Esophagus squamous epithelium (tissue), 5 donors: ENCODE measurements at regions not wholly inside any gene's neighbourhood (a gene's known extent, or its start where the extent isn't known, plus 50 kb on each side); places are given as distances from the start of the nearest gene placed in this dataset.

Source experiments
- DNase-seq: peaks from one replicate; lab custom pipeline; 2025; lab: John Stamatoyannopoulos, UW
- H3K27ac ChIP-seq, 4 donors: fragments of 200-600 bp; sonication (generic); one replicate each; pipeline ENCODE4 v1.5.1; 2016 to 2019; ENCODE audit warnings: mild to moderate bottlenecking in 1 of 4
- H3K27me3 ChIP-seq, 4 donors: fragments of 200-600 bp; sonication (generic); 1 replicate in 3 of 4; 2 replicates in 1 of 4; pipeline versions ENCODE4 v1.5.1 to v1.6.0; 2017 to 2021; ENCODE audit warnings: antibody characterized with exemption in 1 of 4
- H3K36me3 ChIP-seq, 3 donors: fragments of 200-600 bp; sonication (generic); one replicate each; pipeline ENCODE4 v1.5.1; 2016 to 2019
- H3K4me1 ChIP-seq, 3 donors: fragments of 200-600 bp; sonication (generic); one replicate each; pipeline ENCODE4 v1.5.1; 2017 to 2019
- H3K4me3 ChIP-seq, 4 donors: fragments of 200-600 bp; sonication (generic); 1 replicate in 3 of 4; 2 replicates in 1 of 4; pipeline ENCODE4 v1.5.1; 2016 to 2019; ENCODE audit warnings: mild to moderate bottlenecking in 2 of 4, moderate library complexity in 1 of 4
- H3K9me3 ChIP-seq, 3 donors: fragments of 200-600 bp; sonication (generic); one replicate each; pipeline ENCODE4 v1.5.1; 2016 to 2019
- POLR2A ChIP-seq, 4 donors: fragments of 450-650 bp; IDR thresholded peaks; one replicate each; pipeline ENCODE4 v1.6.1; 2017; ENCODE audit warnings: antibody characterized with exemption in 4 of 4, mild to moderate bottlenecking in 4 of 4, moderate library complexity in 3 of 4
- WGBS, 2 donors: methylation state at CpG; one replicate each; pipeline ENCODE4 v1.1.5; 2018; 5-methylcytosine and 5-hydroxymethylcytosine counted together
- intact Hi-C: fragments of 100-400 bp; cut with DNase I; formaldehyde crosslinking; loops from one replicate; pipeline ENCODE4 v1.15.0; 2022
- TF ChIP-seq, protein P1 (sequence below), 6 experiments: fragments of 450-650 bp in 4 of 6; fragments of 200-600 bp in 2 of 6; sonication (generic) in 2 of 6; IDR thresholded peaks; one replicate each; pipeline ENCODE4 v1.5.1; 2016 to 2019; ENCODE audit warnings: antibody characterized with exemption in 6 of 6, mild to moderate bottlenecking in 4 of 6, moderate library complexity in 4 of 6
- donor health status: DM: yes; HTN: yes; CAD: no.

DNA sequence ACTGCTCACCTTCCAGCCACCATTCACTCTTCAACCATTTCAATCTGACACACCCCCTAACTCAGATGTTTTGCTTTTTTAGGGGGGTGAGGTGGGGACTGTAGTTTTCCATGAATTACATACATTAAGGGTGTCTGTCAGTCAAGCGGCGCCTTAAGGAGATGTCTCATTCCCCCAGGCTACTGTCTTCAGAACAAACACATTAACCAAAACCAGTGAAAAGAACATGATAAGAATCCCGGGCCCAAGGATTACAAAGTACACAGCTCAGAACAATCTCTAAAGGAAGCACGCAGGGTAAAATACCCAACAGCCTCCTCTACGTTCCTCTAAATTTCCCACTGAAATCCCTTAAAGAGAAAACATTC, 62.5 kb upstream of the IRF2 start:
- Histone ChIP-seq H3K4me1 (peaks cover 3 to 35% (median 25%) of the 10 kb centered on the region in 3 donors), H3K4me3 (peak overlapping the region; percentile 49 to 85 (median 66)), H3K27ac (peak overlapping the region; percentile 91 to 99 (median 96)), H3K36me3 (no peaks in the 10 kb centered on the region), H3K9me3 (no peaks in the 10 kb centered on the region), H3K27me3 (no peaks in the 10 kb centered on the region)
- WGBS, 2 donors = 10 to 14% methylated on average over 5 of the region's 5 CpGs
- DNase-seq = no peak
- intact Hi-C loops = loop anchor here (5.0 to 10.0 kb wide), 3 partner anchors 108 to 260 kb away; partner anchors contain the start of genes CASP3 and PRIMPOL
- no peak for TF ChIP-seq POLR2A (IDR thresholded peaks at IDR 0.05)
- TF ChIP-seq, protein P1, sequence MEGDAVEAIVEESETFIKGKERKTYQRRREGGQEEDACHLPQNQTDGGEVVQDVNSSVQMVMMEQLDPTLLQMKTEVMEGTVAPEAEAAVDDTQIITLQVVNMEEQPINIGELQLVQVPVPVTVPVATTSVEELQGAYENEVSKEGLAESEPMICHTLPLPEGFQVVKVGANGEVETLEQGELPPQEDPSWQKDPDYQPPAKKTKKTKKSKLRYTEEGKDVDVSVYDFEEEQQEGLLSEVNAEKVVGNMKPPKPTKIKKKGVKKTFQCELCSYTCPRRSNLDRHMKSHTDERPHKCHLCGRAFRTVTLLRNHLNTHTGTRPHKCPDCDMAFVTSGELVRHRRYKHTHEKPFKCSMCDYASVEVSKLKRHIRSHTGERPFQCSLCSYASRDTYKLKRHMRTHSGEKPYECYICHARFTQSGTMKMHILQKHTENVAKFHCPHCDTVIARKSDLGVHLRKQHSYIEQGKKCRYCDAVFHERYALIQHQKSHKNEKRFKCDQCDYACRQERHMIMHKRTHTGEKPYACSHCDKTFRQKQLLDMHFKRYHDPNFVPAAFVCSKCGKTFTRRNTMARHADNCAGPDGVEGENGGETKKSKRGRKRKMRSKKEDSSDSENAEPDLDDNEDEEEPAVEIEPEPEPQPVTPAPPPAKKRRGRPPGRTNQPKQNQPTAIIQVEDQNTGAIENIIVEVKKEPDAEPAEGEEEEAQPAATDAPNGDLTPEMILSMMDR (IDR thresholded peaks at IDR 0.05) = no peak

- no peak for TF ChIP-seq POLR2A (IDR thresholded peaks at IDR 0.05)
- TF ChIP-seq, protein P1 (IDR thresholded peaks at IDR 0.05) = no peak
- intact Hi-C loops = loop anchor here (5.0 to 10.0 kb wide), 3 partner anchors 109 to 259 kb away; partner anchors contain the start of genes CASP3 and PRIMPOL
- peaks cover 3 to 35% (median 25%) of the 10 kb centered on the region in 3 donors for H3K4me1 ChIP-seq
- H3K27me3 ChIP-seq = no peaks in the 10 kb centered on the region
- peak overlapping the region; percentile 49 to 85 (median 66) for H3K4me3 ChIP-seq
- no peaks in the 10 kb centered on the region for H3K9me3 ChIP-seq
- H3K27ac ChIP-seq = peak overlapping the region; percentile 91 to 99 (median 96)
- 49 to 54% methylated on average over 10 of the region's 10 CpGs for WGBS, 2 donors
- no peaks in the 10 kb centered on the region for H3K36me3 ChIP-seq
- no peak for DNase-seq
These were observed 61.9 kb upstream of the IRF2 start for GRCh38 chr4:184536065-184536880.

DNA sequence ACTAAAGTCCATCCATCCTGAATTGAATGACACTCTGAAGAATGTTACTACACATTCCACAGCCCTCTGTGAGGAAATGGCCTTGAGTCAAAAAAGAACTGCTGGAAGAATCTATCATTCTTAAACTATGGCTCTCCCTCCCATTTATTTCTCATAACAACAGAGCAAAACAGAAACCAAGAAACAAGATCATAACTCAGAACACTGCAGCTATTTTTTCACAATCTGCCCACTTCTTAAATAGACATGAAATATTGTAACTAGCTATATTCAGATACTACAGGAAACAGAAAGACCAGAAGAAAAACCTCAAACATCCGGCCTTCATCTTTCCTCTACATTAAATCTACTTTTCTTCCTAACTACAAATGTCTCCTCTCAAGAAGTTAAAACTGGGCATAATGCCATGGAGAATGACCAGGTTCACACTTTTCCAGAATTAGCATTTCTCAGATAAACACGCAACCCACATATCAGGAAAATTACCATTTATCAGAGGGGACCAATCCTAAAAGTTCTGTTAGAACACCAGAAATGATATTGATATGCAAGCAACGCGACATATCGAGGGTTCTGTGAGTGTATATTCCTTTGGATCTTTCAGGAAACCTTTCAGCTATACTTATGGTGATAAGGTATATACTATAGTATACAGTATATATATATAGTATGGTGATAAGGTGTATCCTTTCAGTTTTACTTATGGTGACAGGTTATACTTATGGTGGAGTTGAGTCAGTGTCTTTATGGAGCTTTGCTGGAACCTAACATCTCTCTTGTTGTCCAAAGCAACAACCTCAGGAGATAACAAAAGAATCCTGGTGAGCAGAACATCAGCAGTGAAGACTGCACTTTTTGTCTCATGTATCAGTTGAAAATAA, 60.4 kb upstream of the IRF2 start:
- peaks cover 3 to 39% (median 25%) of the 10 kb centered on the region in 3 donors for H3K4me1 ChIP-seq
- H3K36me3 ChIP-seq = no peaks in the 10 kb centered on the region
- H3K4me3 ChIP-seq = no peak overlapping the region
- no peaks in the 10 kb centered on the region for H3K27me3 ChIP-seq
- peak overlapping the region in 3 of 4 donors; percentile 62 to 95 (median 75) for H3K27ac ChIP-seq
- intact Hi-C loops = loop anchor here (5.0 to 10.0 kb wide), 4 partner anchors 57 to 257 kb away; partner anchors contain the start of genes CASP3 and PRIMPOL
- H3K9me3 ChIP-seq = no peaks in the 10 kb centered on the region
- WGBS, 2 donors = 58 to 67% methylated on average over 5 of the region's 5 CpGs
- no peak for TF ChIP-seq POLR2A (IDR thresholded peaks at IDR 0.05)
- TF ChIP-seq, protein P1 (IDR thresholded peaks at IDR 0.05) = no peak
- no peak for DNase-seq

DNA sequence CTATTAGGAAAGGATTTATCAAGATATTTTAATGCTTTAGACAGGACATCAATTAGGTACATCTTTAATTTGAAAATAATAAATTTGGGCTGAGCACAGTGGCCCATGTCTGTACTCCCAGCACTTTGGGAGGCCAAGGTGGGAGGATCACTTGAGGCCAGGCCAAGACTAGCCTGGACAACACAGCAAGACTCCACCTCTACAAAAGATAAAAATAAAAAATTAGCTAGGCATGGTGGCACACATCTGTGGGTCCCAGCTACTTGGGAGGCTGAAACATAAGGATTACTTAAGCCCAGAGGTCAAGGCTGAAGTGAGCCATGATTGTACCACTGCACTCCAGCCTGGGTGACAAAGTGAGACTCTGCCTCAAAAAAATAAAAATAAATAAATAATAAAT, 59.6 kb upstream of the IRF2 start:
- no peak overlapping the region for H3K4me3 ChIP-seq
- no peaks in the 10 kb centered on the region for H3K36me3 ChIP-seq
- peak overlapping the region; percentile 53 to 95 (median 68) for H3K27ac ChIP-seq
- H3K9me3 ChIP-seq = no peaks in the 10 kb centered on the region
- intact Hi-C loops = loop anchor here (5.0 to 10.0 kb wide), 3 partner anchors 57 to 129 kb away; partner anchors contain the start of genes CASP3 and PRIMPOL
- H3K4me1 ChIP-seq = peaks cover 3 to 39% (median 25%) of the 10 kb centered on the region in 3 donors
- H3K27me3 ChIP-seq = no peaks in the 10 kb centered on the region
- TF ChIP-seq POLR2A (IDR thresholded peaks at IDR 0.05) = no peak
- TF ChIP-seq, protein P1 (IDR thresholded peaks at IDR 0.05) = no peak
- no peak for DNase-seq
